ENCODE measurements at regions not wholly inside any gene's neighbourhood (a gene's known extent, or its start where the extent isn't known, plus 50 kb on each side); places are given as distances from the start of the nearest gene placed in this dataset.

DNA sequence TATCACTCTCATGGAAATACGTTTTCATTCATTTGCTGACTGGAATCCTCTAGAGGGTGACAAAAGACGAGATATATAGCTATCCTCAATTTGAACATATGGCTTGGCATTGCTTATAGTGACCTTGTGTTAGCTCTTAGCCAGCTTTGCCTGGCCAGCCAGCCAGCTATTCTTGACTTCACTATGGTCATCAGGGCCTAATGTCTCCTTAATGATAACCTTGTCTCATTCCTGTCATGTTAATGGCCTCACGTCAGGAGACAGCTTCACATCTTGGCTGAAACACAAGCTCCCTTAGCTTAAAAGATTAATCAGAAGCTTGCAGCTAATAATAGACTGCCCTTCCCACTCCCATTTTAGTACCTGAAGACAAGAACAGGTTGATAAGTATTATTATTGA is 1517.5 kb upstream of the PIK3C3 start:
- TF ChIP-seq POLR2A (IDR thresholded peaks at IDR 0.05), result no peak
- TF ChIP-seq, protein P1, sequence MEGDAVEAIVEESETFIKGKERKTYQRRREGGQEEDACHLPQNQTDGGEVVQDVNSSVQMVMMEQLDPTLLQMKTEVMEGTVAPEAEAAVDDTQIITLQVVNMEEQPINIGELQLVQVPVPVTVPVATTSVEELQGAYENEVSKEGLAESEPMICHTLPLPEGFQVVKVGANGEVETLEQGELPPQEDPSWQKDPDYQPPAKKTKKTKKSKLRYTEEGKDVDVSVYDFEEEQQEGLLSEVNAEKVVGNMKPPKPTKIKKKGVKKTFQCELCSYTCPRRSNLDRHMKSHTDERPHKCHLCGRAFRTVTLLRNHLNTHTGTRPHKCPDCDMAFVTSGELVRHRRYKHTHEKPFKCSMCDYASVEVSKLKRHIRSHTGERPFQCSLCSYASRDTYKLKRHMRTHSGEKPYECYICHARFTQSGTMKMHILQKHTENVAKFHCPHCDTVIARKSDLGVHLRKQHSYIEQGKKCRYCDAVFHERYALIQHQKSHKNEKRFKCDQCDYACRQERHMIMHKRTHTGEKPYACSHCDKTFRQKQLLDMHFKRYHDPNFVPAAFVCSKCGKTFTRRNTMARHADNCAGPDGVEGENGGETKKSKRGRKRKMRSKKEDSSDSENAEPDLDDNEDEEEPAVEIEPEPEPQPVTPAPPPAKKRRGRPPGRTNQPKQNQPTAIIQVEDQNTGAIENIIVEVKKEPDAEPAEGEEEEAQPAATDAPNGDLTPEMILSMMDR (IDR thresholded peaks at IDR 0.05), result no peak
